GM06990 (cell line): ENCODE measurements at regions not wholly inside any gene's neighbourhood (a gene's known extent, or its start where the extent isn't known, plus 50 kb on each side); places are given as distances from the start of the nearest gene placed in this dataset.

Source experiments
- DNase-seq: peaks from one replicate; pipeline ENCODE4 v3.0.0-alpha.2; 2011; ENCODE audit not compliant: insufficient read length; ENCODE audit errors: extremely low read depth
- H3K27me3 ChIP-seq: replicated peaks from 2 replicates; pipeline ENCODE4 v1.6.0; 2011; ENCODE audit warnings: low read length; ENCODE audit not compliant: control insufficient read depth, insufficient read depth
- H3K36me3 ChIP-seq: 2 replicates; pipeline ENCODE4 v1.5.1; 2011; ENCODE audit warnings: low read length; ENCODE audit not compliant: control insufficient read depth, insufficient read depth
- H3K4me3 ChIP-seq: replicated peaks from 2 replicates; pipeline ENCODE4 v1.5.1; 2011; ENCODE audit warnings: low read depth, mild to moderate bottlenecking, control low read depth, low read length
- TF ChIP-seq, protein P1 (sequence below): IDR thresholded peaks from 2 replicates; pipeline ENCODE4 v1.5.1; 2011; ENCODE audit warnings: low read length, control low read depth, mild to moderate bottlenecking, inconsistent platforms; ENCODE audit not compliant: insufficient read depth, poor library complexity, severe bottlenecking

DNA sequence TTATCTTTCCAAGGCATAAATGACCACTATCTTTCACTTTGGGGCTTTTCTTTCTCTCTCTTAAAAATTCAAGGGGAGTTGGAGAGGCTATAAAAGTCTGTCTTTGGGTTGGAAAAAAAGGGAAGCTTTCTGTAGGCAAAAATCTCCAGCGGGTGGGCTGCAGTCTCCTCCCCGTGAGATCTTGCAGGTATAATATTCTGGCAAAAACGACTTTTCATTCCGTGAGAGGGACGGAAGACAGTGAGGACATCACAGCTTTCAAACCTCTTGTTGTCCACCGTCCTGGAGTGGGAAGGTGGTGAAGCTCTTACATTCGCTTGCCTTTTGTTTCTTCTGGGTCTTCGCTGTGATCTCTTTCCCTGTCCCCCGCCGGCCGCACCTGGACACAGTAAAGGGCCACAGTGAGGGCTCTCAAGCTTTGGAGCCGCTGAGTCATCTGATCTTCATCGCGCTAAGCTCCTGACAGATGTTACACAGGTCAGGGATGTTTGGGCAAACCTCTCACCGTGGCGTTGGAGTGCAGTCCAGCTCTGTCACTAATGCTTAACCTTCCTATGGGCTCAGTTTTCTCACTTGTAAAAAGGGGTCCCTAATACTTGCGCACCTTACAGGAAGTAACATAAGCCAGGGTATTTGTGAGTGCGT lies 61.9 kb upstream of the MEGF10 start:
- Histone ChIP-seq H3K36me3 (no peaks in the 10 kb centered on the region), H3K4me3 (peak overlapping the region; percentile 72), H3K27me3 (no peaks in the 10 kb centered on the region)
- peak; percentile 3 for DNase-seq
- TF ChIP-seq, protein P1, sequence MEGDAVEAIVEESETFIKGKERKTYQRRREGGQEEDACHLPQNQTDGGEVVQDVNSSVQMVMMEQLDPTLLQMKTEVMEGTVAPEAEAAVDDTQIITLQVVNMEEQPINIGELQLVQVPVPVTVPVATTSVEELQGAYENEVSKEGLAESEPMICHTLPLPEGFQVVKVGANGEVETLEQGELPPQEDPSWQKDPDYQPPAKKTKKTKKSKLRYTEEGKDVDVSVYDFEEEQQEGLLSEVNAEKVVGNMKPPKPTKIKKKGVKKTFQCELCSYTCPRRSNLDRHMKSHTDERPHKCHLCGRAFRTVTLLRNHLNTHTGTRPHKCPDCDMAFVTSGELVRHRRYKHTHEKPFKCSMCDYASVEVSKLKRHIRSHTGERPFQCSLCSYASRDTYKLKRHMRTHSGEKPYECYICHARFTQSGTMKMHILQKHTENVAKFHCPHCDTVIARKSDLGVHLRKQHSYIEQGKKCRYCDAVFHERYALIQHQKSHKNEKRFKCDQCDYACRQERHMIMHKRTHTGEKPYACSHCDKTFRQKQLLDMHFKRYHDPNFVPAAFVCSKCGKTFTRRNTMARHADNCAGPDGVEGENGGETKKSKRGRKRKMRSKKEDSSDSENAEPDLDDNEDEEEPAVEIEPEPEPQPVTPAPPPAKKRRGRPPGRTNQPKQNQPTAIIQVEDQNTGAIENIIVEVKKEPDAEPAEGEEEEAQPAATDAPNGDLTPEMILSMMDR = no peak

DNA sequence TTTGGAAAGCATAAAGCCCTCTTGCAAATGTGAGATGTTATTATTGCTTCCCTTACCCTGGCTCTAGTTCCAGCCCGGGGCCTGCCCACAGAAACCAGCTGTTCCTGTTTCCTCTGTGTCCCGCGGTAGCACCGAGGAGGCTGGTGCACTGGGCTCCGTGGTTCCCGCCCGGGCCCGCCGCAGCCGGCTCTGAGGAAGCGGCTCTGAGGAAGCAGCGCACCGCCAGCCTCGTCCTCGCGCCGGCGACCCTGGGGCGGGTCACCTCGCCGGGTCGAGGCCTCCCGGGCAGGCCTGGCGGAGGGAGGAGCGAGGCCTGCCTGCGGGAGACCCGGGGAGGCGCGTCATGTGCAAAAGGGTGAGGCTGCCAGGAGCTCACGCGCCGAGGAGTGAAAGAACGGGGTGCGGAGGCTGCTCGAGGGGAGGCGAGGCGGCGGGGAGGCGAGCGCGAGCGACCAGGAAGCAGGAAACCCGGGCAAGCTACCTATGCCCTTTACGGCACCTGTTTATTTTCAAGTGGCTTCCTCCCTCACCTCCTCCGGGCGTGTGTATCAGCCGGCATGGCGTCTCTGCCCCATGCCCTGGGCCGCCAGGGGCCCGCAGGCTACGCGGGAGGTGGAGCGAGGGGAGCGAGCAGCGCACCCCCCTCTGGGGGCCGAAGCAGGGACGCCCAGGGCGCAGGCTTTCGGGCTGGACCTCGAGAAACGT lies 61.3 kb upstream of the MEGF10 start:
- Histone ChIP-seq H3K27me3 (no peaks in the 10 kb centered on the region), H3K4me3 (peak overlapping the region; percentile 72), H3K36me3 (no peaks in the 10 kb centered on the region)
- TF ChIP-seq, protein P1 = peak; percentile 31
- peak; percentile 69 for DNase-seq

DNA sequence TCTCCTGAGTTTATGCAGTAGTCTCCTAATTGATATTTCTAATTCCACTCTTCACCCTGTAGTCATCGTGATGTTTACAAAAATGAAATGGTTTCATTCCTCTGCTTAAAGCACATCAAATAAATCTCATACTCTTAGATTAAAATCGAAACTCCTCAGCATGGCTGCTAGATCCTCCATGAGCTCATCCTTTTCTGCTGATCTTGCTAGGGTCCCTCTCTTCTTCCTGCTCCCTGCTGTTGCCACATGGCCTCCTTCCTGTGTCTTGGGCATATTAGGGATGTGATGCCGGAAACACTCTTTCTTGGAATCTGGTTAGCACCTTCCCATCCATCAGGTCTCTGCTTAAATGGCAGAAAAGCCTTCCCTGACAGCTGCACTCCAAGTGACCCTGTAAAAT lies 59.5 kb upstream of the MEGF10 start:
- no peaks in the 10 kb centered on the region for H3K27me3 ChIP-seq
- H3K4me3 ChIP-seq = no peak overlapping the region
- no peaks in the 10 kb centered on the region for H3K36me3 ChIP-seq
- TF ChIP-seq, protein P1 = no peak
- DNase-seq = no peak

DNA sequence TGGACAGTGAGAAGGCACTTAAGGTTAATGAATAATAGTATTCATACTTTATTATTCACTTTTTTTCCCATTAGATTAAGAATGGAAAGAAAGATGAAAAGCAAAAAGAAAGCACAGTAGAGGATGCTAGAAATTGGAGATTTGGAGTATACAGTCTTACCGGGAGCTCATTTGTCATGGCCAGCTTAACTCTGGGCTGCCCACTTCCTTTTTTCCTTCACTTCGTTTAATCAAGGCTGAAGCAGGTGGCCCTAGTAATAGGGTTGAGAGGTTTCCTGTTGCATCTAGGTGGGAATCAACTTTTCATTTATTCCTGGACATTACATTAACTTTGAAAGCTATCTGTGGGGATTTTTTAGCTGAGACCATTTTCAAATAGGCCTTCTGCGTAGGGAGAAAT lies 57.0 kb upstream of the MEGF10 start:
- Histone ChIP-seq H3K27me3 (no peaks in the 10 kb centered on the region), H3K36me3 (no peaks in the 10 kb centered on the region), H3K4me3 (no peak overlapping the region)
- no peak for DNase-seq
- TF ChIP-seq, protein P1 = no peak

DNA sequence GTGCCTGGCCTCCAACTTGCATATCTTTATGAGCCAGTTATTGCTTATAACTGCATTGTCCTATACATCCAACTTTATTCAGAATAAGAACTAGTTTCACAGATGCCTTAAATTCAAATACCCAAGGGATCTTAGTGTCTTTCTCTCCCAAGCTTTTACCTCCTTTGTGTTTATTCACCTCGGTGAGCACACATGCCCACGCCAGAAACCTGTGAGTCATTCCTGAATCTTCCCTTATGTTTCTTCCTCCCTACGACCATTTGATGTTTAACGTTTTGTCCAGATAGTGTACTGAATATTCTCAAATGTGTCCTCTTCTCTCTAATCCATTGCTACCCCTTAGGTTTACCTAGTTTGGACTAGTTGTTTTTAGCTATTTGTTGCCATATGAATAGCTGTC lies 55.5 kb upstream of the MEGF10 start:
- Histone ChIP-seq H3K4me3 (no peak overlapping the region), H3K27me3 (no peaks in the 10 kb centered on the region), H3K36me3 (no peaks in the 10 kb centered on the region)
- DNase-seq = no peak
- TF ChIP-seq, protein P1 = no peak
